ENCODE measurements at regions not wholly inside any gene's neighbourhood (a gene's known extent, or its start where the extent isn't known, plus 50 kb on each side); places are given as distances from the start of the nearest gene placed in this dataset.

- no peak for TF ChIP-seq SUZ12 (IDR thresholded peaks at IDR 0.05)
- TF ChIP-seq FOXK2 (IDR thresholded peaks at IDR 0.05): no peak
- TF ChIP-seq TARDBP (IDR thresholded peaks at IDR 0.05): no peak
- no peak for TF ChIP-seq FOXM1 (IDR thresholded peaks at IDR 0.05; ENCODE audit: borderline replicate concordance)
- no peak for TF ChIP-seq SP1 (IDR thresholded peaks at IDR 0.05)
- no peak for TF ChIP-seq LEF1 (IDR thresholded peaks at IDR 0.05; ENCODE audit: borderline replicate concordance)
- TF ChIP-seq ARNT (IDR thresholded peaks at IDR 0.05): no peak
- no peak for TF ChIP-seq CTBP1 (IDR thresholded peaks at IDR 0.05; ENCODE audit: borderline replicate concordance)
- TF ChIP-seq L3MBTL2 (conservative IDR thresholded peaks at IDR 0.05): no peak
- TF ChIP-seq ELF4 (IDR thresholded peaks at IDR 0.05): no peak
- no peak for TF ChIP-seq BHLHE40 (IDR thresholded peaks at IDR 0.05; ENCODE audit: borderline replicate concordance)
- TF ChIP-seq, protein P1, sequence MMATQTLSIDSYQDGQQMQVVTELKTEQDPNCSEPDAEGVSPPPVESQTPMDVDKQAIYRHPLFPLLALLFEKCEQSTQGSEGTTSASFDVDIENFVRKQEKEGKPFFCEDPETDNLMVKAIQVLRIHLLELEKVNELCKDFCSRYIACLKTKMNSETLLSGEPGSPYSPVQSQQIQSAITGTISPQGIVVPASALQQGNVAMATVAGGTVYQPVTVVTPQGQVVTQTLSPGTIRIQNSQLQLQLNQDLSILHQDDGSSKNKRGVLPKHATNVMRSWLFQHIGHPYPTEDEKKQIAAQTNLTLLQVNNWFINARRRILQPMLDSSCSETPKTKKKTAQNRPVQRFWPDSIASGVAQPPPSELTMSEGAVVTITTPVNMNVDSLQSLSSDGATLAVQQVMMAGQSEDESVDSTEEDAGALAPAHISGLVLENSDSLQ (IDR thresholded peaks at IDR 0.05): no peak
- no peak for TF ChIP-seq HDGF (IDR thresholded peaks at IDR 0.05; ENCODE audit: borderline replicate concordance)
Measured at GRCh38 chr10:105953861-105954260, 1210.6 kb downstream of the SORCS1 start.

Measured in HEK293T (cell line).